Occipital lobe (tissue), 1 donor: ENCODE measurements at regions not wholly inside any gene's neighbourhood (a gene's known extent, or its start where the extent isn't known, plus 50 kb on each side); places are given as distances from the start of the nearest gene placed in this dataset.
"Not testable (repeated sequence)": the region's sequence is repeated elsewhere in the genome, so short reads cannot be mapped to it uniquely, and the experiment has no call there.

Source experiments
- DNase-seq: peaks from one replicate; lab custom pipeline; 2025; lab: John Stamatoyannopoulos, UW

- DNase-seq: no peak
These were observed 364.4 kb downstream of the CD109 start for GRCh38 chr6:74060354-74060753.

GRCh38 chr6:74058606-74059005 lies 362.6 kb downstream of the CD109 start:
- no peak for DNase-seq

GRCh38 chr6:74057326-74057725 lies 361.3 kb downstream of the CD109 start:
- no peak for DNase-seq

- no peak for DNase-seq
These were observed 358.2 kb downstream of the CD109 start for GRCh38 chr6:74054190-74054589.

- no peak for DNase-seq
These were observed 354.9 kb downstream of the CD109 start for GRCh38 chr6:74050921-74051320.

- no peak for DNase-seq
These were observed 352.4 kb downstream of the CD109 start for GRCh38 chr6:74048387-74048786.

- no peak for DNase-seq
These were observed 348.6 kb downstream of the CD109 start for GRCh38 chr6:74044417-74045096.

- no peak for DNase-seq
These were observed 345.4 kb downstream of the CD109 start for GRCh38 chr6:74041420-74041819.

- no peak for DNase-seq
These were observed 322.8 kb downstream of the CD109 start for GRCh38 chr6:74018825-74019224.

GRCh38 chr6:74015427-74015826 lies 319.4 kb downstream of the CD109 start:
- no peak for DNase-seq

- DNase-seq: no peak
These were observed 304.9 kb downstream of the CD109 start for GRCh38 chr6:74000666-74001490.

- DNase-seq: not testable (repeated sequence)
These were observed 294.7 kb downstream of the CD109 start for GRCh38 chr6:73990609-73991238.

GRCh38 chr6:73989428-73989827 lies 293.4 kb downstream of the CD109 start:
- DNase-seq: no peak

- peak; percentile 8 for DNase-seq
These were observed 289.9 kb downstream of the CD109 start for GRCh38 chr6:73985891-73986290.

- DNase-seq: no peak
These were observed 288.7 kb downstream of the CD109 start for GRCh38 chr6:73984571-73985210.

GRCh38 chr6:73983367-73983766 lies 287.4 kb downstream of the CD109 start:
- no peak for DNase-seq

- no peak for DNase-seq
These were observed 284.1 kb downstream of the CD109 start for GRCh38 chr6:73980096-73980495.

- no peak for DNase-seq
These were observed 282.3 kb downstream of the CD109 start for GRCh38 chr6:73978330-73978729.

GRCh38 chr6:73972518-73972917 lies 276.5 kb downstream of the CD109 start:
- not testable (repeated sequence) for DNase-seq

- no peak for DNase-seq
These were observed 274.3 kb downstream of the CD109 start for GRCh38 chr6:73969971-73970970.
